GM23338 (cell line): ENCODE measurements at regions not wholly inside any gene's neighbourhood (a gene's known extent, or its start where the extent isn't known, plus 50 kb on each side); places are given as distances from the start of the nearest gene placed in this dataset.
A peak's percentile ranks its signal among the peaks of the same experiment; 100 is the strongest.

Experiments used
- ATAC-seq: fragments of 200-7000 bp; cut with Tn5 transposase; 3 replicates; pipeline ENCODE4 v1.9.1; 2020
- DNase-seq: peaks from one replicate; pipeline ENCODE4 v3.0.0-alpha.2; 2015; ENCODE audit warnings: low spot score
- H2AFZ ChIP-seq: fragments of 200-600 bp; sonication (generic); 2 replicates; pipeline ENCODE4 v1.8.0; 2016; ENCODE audit warnings: antibody characterized with exemption, mild to moderate bottlenecking, moderate library complexity
- H3F3A ChIP-seq: fragments of 200-600 bp; sonication (generic); replicated peaks from 2 replicates; pipeline ENCODE4 v1.8.0; 2017; ENCODE audit warnings: antibody characterized with exemption, mixed run types, low read depth
- H3K27ac ChIP-seq: fragments of 200-600 bp; sonication (generic); 2 replicates; pipeline ENCODE4 v1.6.1; 2016; ENCODE audit warnings: low read depth
- H3K27me3 ChIP-seq: fragments of 200-600 bp; sonication (generic); 2 replicates; pipeline ENCODE4 v1.8.0; 2016; ENCODE audit warnings: mild to moderate bottlenecking, mixed run types, moderate library complexity; ENCODE audit not compliant: insufficient read depth
- H3K36me3 ChIP-seq: fragments of 200-600 bp; sonication (generic); 2 replicates; pipeline ENCODE4 v1.8.0; 2016; ENCODE audit warnings: mild to moderate bottlenecking; ENCODE audit not compliant: insufficient read depth
- H3K4me1 ChIP-seq: fragments of 200-600 bp; sonication (generic); 2 replicates; pipeline ENCODE4 v1.8.0; 2016; ENCODE audit warnings: mild to moderate bottlenecking, moderate library complexity; ENCODE audit not compliant: insufficient read depth
- H3K4me2 ChIP-seq: fragments of 200-600 bp; sonication (generic); 2 replicates; pipeline ENCODE4 v1.7.1; 2017; ENCODE audit warnings: mixed run types
- H3K4me3 ChIP-seq: fragments of 200-600 bp; sonication (generic); 2 replicates; pipeline ENCODE4 v1.6.1; 2016; ENCODE audit warnings: mixed run types
- H3K79me2 ChIP-seq: fragments of 200-600 bp; sonication (generic); replicated peaks from 2 replicates; pipeline ENCODE4 v1.8.0; 2017; ENCODE audit warnings: mild to moderate bottlenecking; ENCODE audit not compliant: insufficient read depth
- H3K9me2 ChIP-seq: fragments of 200-600 bp; sonication (generic); 2 replicates; pipeline ENCODE4 v1.8.0; 2017; ENCODE audit not compliant: insufficient read depth
- H4K20me1 ChIP-seq: fragments of 200-600 bp; sonication (generic); replicated peaks from 2 replicates; pipeline ENCODE4 v1.8.0; 2017; ENCODE audit warnings: mild to moderate bottlenecking; ENCODE audit not compliant: insufficient read depth
- H3K27ac Mint-ChIP-seq: 2 replicates; pipeline ENCODE4 v1.8.0; 2020; ENCODE audit warnings: inconsistent platforms, mild to moderate bottlenecking, moderate library complexity, mixed read lengths
- H3K27me3 Mint-ChIP-seq: 3 replicates; pipeline ENCODE4 v1.8.0; 2022; ENCODE audit warnings: low read depth, mild to moderate bottlenecking, moderate library complexity, mixed read lengths, inconsistent platforms; ENCODE audit not compliant: insufficient read depth, poor library complexity
- H3K36me3 Mint-ChIP-seq: 3 replicates; pipeline ENCODE4 v1.8.0; 2021; ENCODE audit warnings: low read depth, mild to moderate bottlenecking, inconsistent platforms, moderate library complexity, mixed read lengths
- H3K4me1 Mint-ChIP-seq: 3 replicates; pipeline ENCODE4 v1.8.0; 2020; ENCODE audit warnings: mild to moderate bottlenecking, inconsistent platforms, mixed read lengths
- H3K4me3 Mint-ChIP-seq: 3 replicates; pipeline ENCODE4 v1.8.0; 2021; ENCODE audit warnings: moderate library complexity, mild to moderate bottlenecking, inconsistent platforms, mixed read lengths
- H3K9me3 Mint-ChIP-seq: 3 replicates; pipeline ENCODE4 v1.8.0; 2020; ENCODE audit warnings: moderate library complexity, mild to moderate bottlenecking, inconsistent platforms, mixed read lengths
- CREB1 ChIP-seq: fragments of 250-450 bp; sonication (Bioruptor Pico); IDR thresholded peaks from 2 replicates; pipeline ENCODE4 v1.5.0; 2020; ENCODE audit warnings: low read depth, mild to moderate bottlenecking, moderate library complexity
- CTCF ChIP-seq, 2 experiments: fragments of 200-600 bp in 1 of 2; sonication (generic) in 1 of 2; conservative IDR thresholded peaks; 2 replicates each; pipeline versions ENCODE4 v1.5.1 to v1.6.1; 2016 to 2017; ENCODE audit warnings: antibody characterized with exemption in 2 of 2, low read depth in 2 of 2, mild to moderate bottlenecking in 2 of 2, moderate library complexity in 1 of 2
- ETS1 ChIP-seq: IDR thresholded peaks from 2 replicates; pipeline ENCODE4 v1.6.1; 2016; ENCODE audit warnings: antibody characterized with exemption
- EZH2 ChIP-seq: fragments of 200-600 bp; sonication (generic); IDR thresholded peaks from one replicate; pipeline ENCODE4 v1.8.0; 2017; ENCODE audit warnings: antibody characterized with exemption, mild to moderate bottlenecking, low read depth; ENCODE audit not compliant: unreplicated experiment
- EZH2phosphoT487 ChIP-seq: fragments of 200-600 bp; sonication (generic); IDR thresholded peaks from one replicate; pipeline ENCODE4 v1.8.1; 2018; ENCODE audit warnings: antibody characterized with exemption; ENCODE audit not compliant: unreplicated experiment
- JUNB ChIP-seq: IDR thresholded peaks from one replicate; pipeline ENCODE4 v1.6.1; 2016; ENCODE audit warnings: antibody characterized with exemption; ENCODE audit not compliant: unreplicated experiment
- NANOG ChIP-seq: IDR thresholded peaks from 2 replicates; pipeline ENCODE4 v1.6.1; 2016; ENCODE audit warnings: antibody characterized with exemption, borderline replicate concordance
- POLR2AphosphoS5 ChIP-seq: IDR thresholded peaks from 2 replicates; pipeline ENCODE4 v1.6.1; 2016; ENCODE audit warnings: antibody characterized with exemption, low read depth
- REST ChIP-seq: IDR thresholded peaks from one replicate; pipeline ENCODE4 v1.6.1; 2018; ENCODE audit warnings: antibody characterized with exemption; ENCODE audit not compliant: unreplicated experiment
- STAT1 ChIP-seq: IDR thresholded peaks from one replicate; pipeline ENCODE4 v1.6.1; 2016; ENCODE audit warnings: antibody characterized with exemption; ENCODE audit not compliant: unreplicated experiment
- ZNF114 ChIP-seq: fragments of 250-450 bp; sonication (Bioruptor Pico); IDR thresholded peaks from 2 replicates; pipeline ENCODE4 v1.5.0; 2020; ENCODE audit warnings: mild to moderate bottlenecking, moderate library complexity
- ZNF331 ChIP-seq: fragments of 250-450 bp; sonication (Bioruptor Pico); IDR thresholded peaks from 2 replicates; pipeline ENCODE4 v1.5.0; 2020; ENCODE audit warnings: low read depth, mild to moderate bottlenecking, moderate library complexity
- ZNF462 ChIP-seq: fragments of 250-450 bp; sonication (Bioruptor Pico); IDR thresholded peaks from 2 replicates; pipeline ENCODE4 v1.5.0; 2020; ENCODE audit warnings: mild to moderate bottlenecking, moderate library complexity

- no peak for DNase-seq
Observed at GRCh38 chr20:12566596-12566995, 442.2 kb upstream of the SPTLC3 start.

More at GRCh38 chr20:12566596-12566995, 442.2 kb upstream of the SPTLC3 start:
- Histone ChIP-seq H3K27ac (no peak overlapping the region), H3K79me2 (no peaks in the 10 kb centered on the region), H3K27me3 (no peaks in the 10 kb centered on the region), H3K4me1 (no peaks in the 10 kb centered on the region), H3K4me2 (no peak overlapping the region), H2AFZ (0 out of 2 replicates have a peak overlapping the region, but pooled peaks have one; percentile 20), H4K20me1 (no peaks in the 10 kb centered on the region), H3K9me2 (0 out of 2 replicates have a peak, but pooled peaks cover 2% of the 10 kb centered on the region), H3K4me3 (no peak overlapping the region), H3F3A (no peaks in the 10 kb centered on the region), H3K36me3 (no peaks in the 10 kb centered on the region)
- no peaks in the 10 kb centered on the region for H3K4me1 Mint-ChIP-seq
- H3K9me3 Mint-ChIP-seq, result peaks cover 9% of the 10 kb centered on the region
- no peak for ATAC-seq
- TF ChIP-seq ETS1 (no peak), EZH2 (no peak), ZNF331 (CRISPR knock-in tag) (no peak), JUNB (no peak), ZNF114 (CRISPR knock-in tag) (no peak), STAT1 (no peak), CTCF (conservative IDR thresholded peaks at IDR 0.05; ENCODE audit: low read depth in 2 of 2) (no peak), CREB1 (CRISPR knock-in tag) (no peak), ZNF462 (CRISPR knock-in tag) (no peak), POLR2AphosphoS5 (no peak), REST (no peak), EZH2phosphoT487 (no peak), NANOG (no peak)
- H3K27me3 Mint-ChIP-seq, result peaks cover 5% of the 10 kb centered on the region
- no peak overlapping the region for H3K27ac Mint-ChIP-seq
- peaks cover 5% of the 10 kb centered on the region; the same call in 2 of the 3 replicates for H3K36me3 Mint-ChIP-seq
- H3K4me3 Mint-ChIP-seq, result no peak overlapping the region
